IMR-90 (cell line): ENCODE measurements at regions not wholly inside any gene's neighbourhood (a gene's known extent, or its start where the extent isn't known, plus 50 kb on each side); places are given as distances from the start of the nearest gene placed in this dataset.

Source experiments
- ATAC-seq: fragments of 200-7000 bp; cut with Tn5 transposase; 2 replicates; pipeline ENCODE4 v1.9.1; 2020; ENCODE audit warnings: low read depth, mild to moderate bottlenecking, moderate library complexity
- BruUV-seq: library from RNA; stranded (reverse); fragments of 400-500 nt; replicated peaks from 2 replicates; lab custom pipeline; 2021; lab: Mats Ljungman, UMichigan
- CTCF ChIA-PET: fragments of 300-600 bp; formaldehyde crosslinking; extraction: SDS; loops from one replicate; lab custom pipeline; 2021; ENCODE audit warnings: antibody characterized with exemption; lab: Yijun Ruan, JAX
- POLR2A ChIA-PET: fragments of 300-600 bp; sonication (Branson Sonifier 250); formaldehyde crosslinking; loops from one replicate; lab custom pipeline; 2022; ENCODE audit warnings: antibody characterized with exemption; ENCODE audit not compliant: unreplicated experiment; lab: Charles Lee
- DNase-seq: peaks from one replicate; pipeline ENCODE4 v3.0.0; 2013
- H2AFZ ChIP-seq: replicated peaks from 2 replicates; pipeline ENCODE3; 2013; ENCODE audit warnings: low read length, mild to moderate bottlenecking; ENCODE audit not compliant: poor library complexity
- H2AK5ac ChIP-seq: 2 replicates; pipeline ENCODE4 v1.6.1; 2013; ENCODE audit warnings: low read depth, low read length, inconsistent platforms
- H2AK9ac ChIP-seq: replicated peaks from 2 replicates; pipeline ENCODE3; 2013; ENCODE audit warnings: mild to moderate bottlenecking, low read depth, low read length, moderate library complexity; ENCODE audit not compliant: poor library complexity
- H2BK120ac ChIP-seq: 2 replicates; pipeline ENCODE4 v1.6.1; 2013; ENCODE audit warnings: low read depth, low read length, inconsistent platforms
- H2BK15ac ChIP-seq: 3 replicates; pipeline ENCODE4 v1.6.1; 2013; ENCODE audit warnings: low read depth, low read length, inconsistent platforms
- H2BK20ac ChIP-seq: 2 replicates; pipeline ENCODE4 v1.6.1; 2013; ENCODE audit warnings: low read depth, mild to moderate bottlenecking, inconsistent platforms, low read length, moderate library complexity
- H2BK5ac ChIP-seq: 2 replicates; pipeline ENCODE4 v1.6.1; 2013; ENCODE audit warnings: mild to moderate bottlenecking, low read depth, low read length, inconsistent platforms; ENCODE audit not compliant: poor library complexity, severe bottlenecking
- H3K14ac ChIP-seq: replicated peaks from 2 replicates; pipeline ENCODE4 v1.6.1; 2013; ENCODE audit warnings: low read depth, low read length, inconsistent platforms
- H3K18ac ChIP-seq: 2 replicates; pipeline ENCODE4 v1.6.1; 2013; ENCODE audit warnings: low read depth, low read length, control low read depth
- H3K23ac ChIP-seq: 2 replicates; pipeline ENCODE4 v1.6.1; 2013; ENCODE audit warnings: low read depth, low read length, inconsistent platforms
- H3K27ac ChIP-seq: 2 replicates; pipeline ENCODE4 v1.5.1; 2013; ENCODE audit warnings: mild to moderate bottlenecking, control low read depth, low read length; ENCODE audit not compliant: insufficient read depth
- H3K27me3 ChIP-seq: 2 replicates; pipeline ENCODE4 v1.6.1; 2013; ENCODE audit warnings: low read length; ENCODE audit not compliant: control insufficient read depth, insufficient read depth
- H3K36me3 ChIP-seq: 2 replicates; pipeline ENCODE4 v1.6.1; 2013; ENCODE audit warnings: low read length, mixed read lengths; ENCODE audit not compliant: control insufficient read depth, insufficient read depth
- H3K4ac ChIP-seq: 2 replicates; pipeline ENCODE4 v1.6.1; 2013; ENCODE audit warnings: low read depth, low read length, inconsistent platforms
- H3K4me1 ChIP-seq: 2 replicates; pipeline ENCODE4 v1.6.1; 2013; ENCODE audit warnings: low read length, mixed read lengths; ENCODE audit not compliant: control insufficient read depth, insufficient read depth
- H3K4me2 ChIP-seq: 2 replicates; pipeline ENCODE4 v1.6.1; 2013; ENCODE audit warnings: low read depth, mild to moderate bottlenecking, control low read depth, low read length, moderate library complexity
- H3K4me3 ChIP-seq: 2 replicates; pipeline ENCODE4 v1.5.1; 2013; ENCODE audit warnings: low read depth, mild to moderate bottlenecking, control low read depth, low read length, moderate library complexity; ENCODE audit not compliant: insufficient read depth
- H3K56ac ChIP-seq: 2 replicates; pipeline ENCODE4 v1.6.1; 2013; ENCODE audit warnings: low read length, inconsistent platforms; ENCODE audit not compliant: insufficient read depth; ENCODE audit errors: extremely low read depth
- H3K79me1 ChIP-seq, 2 experiments: 2 replicates each; pipeline ENCODE4 v1.6.1; 2013; ENCODE audit warnings: low read length in 2 of 2, inconsistent platforms in 1 of 2, low read depth in 1 of 2
- H3K9ac ChIP-seq: 2 replicates; pipeline ENCODE4 v1.6.1; 2013; ENCODE audit warnings: low read depth, low read length, control low read depth
- H3K9me1 ChIP-seq: 2 replicates; pipeline ENCODE4 v1.6.1; 2013; ENCODE audit warnings: low read length, inconsistent platforms; ENCODE audit not compliant: insufficient read depth
- H3K9me3 ChIP-seq: 2 replicates; pipeline ENCODE4 v1.6.1; 2013; ENCODE audit warnings: low read length; ENCODE audit not compliant: control insufficient read depth, insufficient read depth
- H4K20me1 ChIP-seq: 2 replicates; pipeline ENCODE4 v1.6.1; 2013; ENCODE audit warnings: low read length, inconsistent platforms; ENCODE audit not compliant: insufficient read depth
- H4K5ac ChIP-seq: 2 replicates; pipeline ENCODE4 v1.6.1; 2013; ENCODE audit warnings: mild to moderate bottlenecking, low read depth, low read length, control low read depth
- H4K8ac ChIP-seq, 2 experiments: 2 replicates each; pipeline ENCODE4 v1.6.1; 2013; ENCODE audit warnings: low read depth in 2 of 2, low read length in 2 of 2, control low read depth in 1 of 2, inconsistent platforms in 1 of 2
- H4K91ac ChIP-seq: 2 replicates; pipeline ENCODE4 v1.6.1; 2013; ENCODE audit warnings: low read depth, low read length, inconsistent platforms; ENCODE audit not compliant: insufficient read depth
- BHLHE40 ChIP-seq: fragments of 150-350 bp; IDR thresholded peaks from 2 replicates; pipeline ENCODE4 v1.6.1; 2016; ENCODE audit warnings: mild to moderate bottlenecking, low read depth, low read length
- CEBPB ChIP-seq: IDR thresholded peaks from 2 replicates; pipeline ENCODE4 v1.6.1; 2012; ENCODE audit warnings: low read depth, low read length, improper control_type of control experiment
- CHD1 ChIP-seq: IDR thresholded peaks from 2 replicates; pipeline ENCODE4 v1.6.1; 2012; ENCODE audit warnings: low read depth, low read length, improper control_type of control experiment
- FOS ChIP-seq: fragments of 150-350 bp; IDR thresholded peaks from 2 replicates; pipeline ENCODE4 v1.6.1; 2016; ENCODE audit warnings: low read depth, low read length
- MAZ ChIP-seq: IDR thresholded peaks from 2 replicates; pipeline ENCODE4 v1.6.1; 2012; ENCODE audit warnings: low read depth, mild to moderate bottlenecking, low read length, improper control_type of control experiment, moderate library complexity, borderline replicate concordance
- MXI1 ChIP-seq: IDR thresholded peaks from 2 replicates; pipeline ENCODE4 v1.6.1; 2012; ENCODE audit warnings: low read depth, mild to moderate bottlenecking, low read length, moderate library complexity, borderline replicate concordance
- NFE2L2 ChIP-seq: fragments of 150-350 bp; IDR thresholded peaks from 2 replicates; pipeline ENCODE4 v1.6.1; 2016; ENCODE audit warnings: low read depth, mild to moderate bottlenecking, low read length
- POLR2A ChIP-seq: IDR thresholded peaks from 2 replicates; pipeline ENCODE4 v1.6.1; 2012; ENCODE audit warnings: mild to moderate bottlenecking, low read depth, low read length
- RCOR1 ChIP-seq: IDR thresholded peaks from 2 replicates; pipeline ENCODE4 v1.6.1; 2012; ENCODE audit warnings: mild to moderate bottlenecking, low read length, improper control_type of control experiment; ENCODE audit not compliant: insufficient replicate concordance
- SMC3 ChIP-seq: fragments of 150-350 bp; IDR thresholded peaks from 2 replicates; pipeline ENCODE4 v1.6.1; 2016; ENCODE audit warnings: low read depth, mild to moderate bottlenecking, antibody characterized with exemption, low read length, moderate library complexity
- USF2 ChIP-seq: fragments of 150-350 bp; IDR thresholded peaks from 2 replicates; pipeline ENCODE4 v1.6.1; 2017; ENCODE audit warnings: mild to moderate bottlenecking, antibody characterized with exemption, low read length, low read depth
- WGBS, 2 experiments: methylation state at CpG; one replicate each; pipeline versions ENCODE4 v1.1.5 to v1.1.7; 2013; ENCODE audit warnings: missing lambda C conversion rate in 2 of 2; ENCODE audit not compliant: insufficient read length in 1 of 2; ENCODE audit errors: extremely low coverage in 2 of 2; 5-methylcytosine and 5-hydroxymethylcytosine counted together
- dilution Hi-C: fragments of 300-500 bp; cut with HindIII; formaldehyde crosslinking; loops from one replicate; pipeline ENCODE4 v1.14.3; 2018; ENCODE audit warnings: low sequenced_read_pairs; ENCODE audit not compliant: unreplicated experiment
- in situ Hi-C: fragments of 300-500 bp; cut with MboI; formaldehyde crosslinking; loops from 3 replicates; pipeline ENCODE4 v1.14.3; 2019; ENCODE audit warnings: low sequenced_read_pairs, inconsistent platforms, mixed read lengths
- intact Hi-C: fragments of 100-400 bp; cut with micrococcal nuclease; formaldehyde crosslinking; loops from 2 replicates; pipeline ENCODE4 v1.10.0; 2022
- TF ChIP-seq, protein P1 (sequence below): conservative IDR thresholded peaks from 2 replicates; pipeline ENCODE4 v1.5.1; 2012; ENCODE audit warnings: mild to moderate bottlenecking, low read depth, low read length, improper control_type of control experiment
- TF ChIP-seq, protein P2 (sequence below): fragments of 150-350 bp; IDR thresholded peaks from 2 replicates; pipeline ENCODE4 v1.6.1; 2016; ENCODE audit warnings: low read depth, mild to moderate bottlenecking, low read length, moderate library complexity, borderline replicate concordance

- CTCF ChIA-PET = no interaction called here
- dilution Hi-C loops (no loop called here), intact Hi-C loops (no loop called here), in situ Hi-C loops (no loop called here)
- no TSS peak for BruUV-seq
- ATAC-seq (no peak), DNase-seq (no peak)
- 89% methylated on average over 1 of the region's 2 CpGs; no CpG with 5 or more reads in 1 of the 2 experiments for WGBS, 2 experiments
- Histone ChIP-seq H3K4me1 (no peaks in the 10 kb centered on the region), H4K91ac (no peak overlapping the region), H3K18ac (no peak overlapping the region), H3K79me1 (no peaks in the 10 kb centered on the region), H2BK20ac (no peak overlapping the region), H3K27me3 (no peaks in the 10 kb centered on the region), H2AK9ac (no peak overlapping the region), H3K36me3 (no peaks in the 10 kb centered on the region), H3K27ac (no peak overlapping the region), H3K4ac (no peak overlapping the region), H2AFZ (no peak overlapping the region), H3K4me2 (no peak overlapping the region), H3K23ac (no peak overlapping the region), H2BK120ac (no peak overlapping the region), H4K8ac (no peak overlapping the region), H2BK15ac (no peak overlapping the region), H2AK5ac (no peak overlapping the region), H3K14ac (no peak overlapping the region), H3K9me3 (no peaks in the 10 kb centered on the region), H3K9ac (no peak overlapping the region), H3K9me1 (no peaks in the 10 kb centered on the region), H4K5ac (no peak overlapping the region), H4K20me1 (no peaks in the 10 kb centered on the region), H2BK5ac (no peak overlapping the region), H3K56ac (no peak overlapping the region), H3K4me3 (no peak overlapping the region)
- TF ChIP-seq, protein P1, sequence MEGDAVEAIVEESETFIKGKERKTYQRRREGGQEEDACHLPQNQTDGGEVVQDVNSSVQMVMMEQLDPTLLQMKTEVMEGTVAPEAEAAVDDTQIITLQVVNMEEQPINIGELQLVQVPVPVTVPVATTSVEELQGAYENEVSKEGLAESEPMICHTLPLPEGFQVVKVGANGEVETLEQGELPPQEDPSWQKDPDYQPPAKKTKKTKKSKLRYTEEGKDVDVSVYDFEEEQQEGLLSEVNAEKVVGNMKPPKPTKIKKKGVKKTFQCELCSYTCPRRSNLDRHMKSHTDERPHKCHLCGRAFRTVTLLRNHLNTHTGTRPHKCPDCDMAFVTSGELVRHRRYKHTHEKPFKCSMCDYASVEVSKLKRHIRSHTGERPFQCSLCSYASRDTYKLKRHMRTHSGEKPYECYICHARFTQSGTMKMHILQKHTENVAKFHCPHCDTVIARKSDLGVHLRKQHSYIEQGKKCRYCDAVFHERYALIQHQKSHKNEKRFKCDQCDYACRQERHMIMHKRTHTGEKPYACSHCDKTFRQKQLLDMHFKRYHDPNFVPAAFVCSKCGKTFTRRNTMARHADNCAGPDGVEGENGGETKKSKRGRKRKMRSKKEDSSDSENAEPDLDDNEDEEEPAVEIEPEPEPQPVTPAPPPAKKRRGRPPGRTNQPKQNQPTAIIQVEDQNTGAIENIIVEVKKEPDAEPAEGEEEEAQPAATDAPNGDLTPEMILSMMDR = no peak
- TF ChIP-seq POLR2A (no peak), NFE2L2 (no peak), USF2 (no peak), SMC3 (no peak), RCOR1 (no peak), BHLHE40 (no peak), CEBPB (no peak), MXI1 (no peak), CHD1 (no peak), MAZ (no peak), FOS (no peak)
- TF ChIP-seq, protein P2, sequence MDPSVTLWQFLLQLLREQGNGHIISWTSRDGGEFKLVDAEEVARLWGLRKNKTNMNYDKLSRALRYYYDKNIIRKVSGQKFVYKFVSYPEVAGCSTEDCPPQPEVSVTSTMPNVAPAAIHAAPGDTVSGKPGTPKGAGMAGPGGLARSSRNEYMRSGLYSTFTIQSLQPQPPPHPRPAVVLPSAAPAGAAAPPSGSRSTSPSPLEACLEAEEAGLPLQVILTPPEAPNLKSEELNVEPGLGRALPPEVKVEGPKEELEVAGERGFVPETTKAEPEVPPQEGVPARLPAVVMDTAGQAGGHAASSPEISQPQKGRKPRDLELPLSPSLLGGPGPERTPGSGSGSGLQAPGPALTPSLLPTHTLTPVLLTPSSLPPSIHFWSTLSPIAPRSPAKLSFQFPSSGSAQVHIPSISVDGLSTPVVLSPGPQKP = no peak
- POLR2A ChIA-PET = no interaction called here
Observed at GRCh38 chr4:28916585-28916984, 1803.6 kb upstream of the PCDH7 start.
